ENCODE measurements at regions not wholly inside any gene's neighbourhood (a gene's known extent, or its start where the extent isn't known, plus 50 kb on each side); places are given as distances from the start of the nearest gene placed in this dataset.

GRCh38 chr11:69934861-69935494 is 115.8 kb upstream of the FGF3 start:
- Histone ChIP-seq H3K4me3 (no peak overlapping the region), H3K27me3 (peaks cover 25% of the 10 kb centered on the region), H3K4me1 (peaks cover 0 to 4% (median 0%) of the 10 kb centered on the region in 4 donors), H3K27ac (no peak overlapping the region), H3K9me3 (no peaks in the 10 kb centered on the region), H3K36me3 (no peaks in the 10 kb centered on the region)
- 79% methylated on average over 13 of the region's 13 CpGs; no CpG with 5 or more reads in 1 of the 2 donors for WGBS, 2 donors (ENCODE audit: low coverage in 1 of 2)
- in situ Hi-C loops (cut with MboI; ENCODE audit: low pct_ligation_motif_present in 1 of 4, low pct_unique_long_range_greater_than_20kb in 1 of 4, low sequenced_read_pairs in 3 of 4) (no loop called here), intact Hi-C loops (cut with DNase I; ENCODE audit: low total_unique reads) (no loop called here)
- DNase-seq = no peak
- TF ChIP-seq POLR2A (IDR thresholded peaks at IDR 0.05) (no peak), POLR2AphosphoS5 (IDR thresholded peaks at IDR 0.05) (no peak), EP300 (IDR thresholded peaks at IDR 0.05; ENCODE audit: low read depth) (no peak), CTCF (IDR thresholded peaks at IDR 0.05) (no peak)

- intact Hi-C loops (cut with DNase I; ENCODE audit: low total_unique reads) (no loop called here), in situ Hi-C loops (cut with MboI; ENCODE audit: low pct_ligation_motif_present in 1 of 4, low pct_unique_long_range_greater_than_20kb in 1 of 4, low sequenced_read_pairs in 3 of 4) (no loop called here)
- TF ChIP-seq CTCF (IDR thresholded peaks at IDR 0.05) (no peak), POLR2AphosphoS5 (IDR thresholded peaks at IDR 0.05) (no peak), EP300 (IDR thresholded peaks at IDR 0.05; ENCODE audit: low read depth) (no peak), POLR2A (IDR thresholded peaks at IDR 0.05) (no peak)
- no peak overlapping the region for H3K27ac ChIP-seq
- peaks cover 0 to 7% (median 0%) of the 10 kb centered on the region in 4 donors for H3K4me1 ChIP-seq
- no peaks in the 10 kb centered on the region for H3K36me3 ChIP-seq
- DNase-seq = no peak
- peaks cover 23% of the 10 kb centered on the region for H3K27me3 ChIP-seq
- H3K9me3 ChIP-seq = no peaks in the 10 kb centered on the region
- no peak overlapping the region for H3K4me3 ChIP-seq
Observed at GRCh38 chr11:69935941-69936505, 116.8 kb upstream of the FGF3 start.

- H3K36me3 ChIP-seq = no peaks in the 10 kb centered on the region
- intact Hi-C loops (cut with DNase I; ENCODE audit: low total_unique reads) (no loop called here), in situ Hi-C loops (cut with MboI; ENCODE audit: low pct_ligation_motif_present in 1 of 4, low pct_unique_long_range_greater_than_20kb in 1 of 4, low sequenced_read_pairs in 3 of 4) (no loop called here)
- WGBS, 2 donors (ENCODE audit: low coverage in 1 of 2) = 77 to 91% methylated on average over 2 of the region's 2 CpGs
- H3K4me1 ChIP-seq = peaks cover 0 to 7% (median 0%) of the 10 kb centered on the region in 4 donors
- no peak overlapping the region for H3K27ac ChIP-seq
- H3K4me3 ChIP-seq = no peak overlapping the region
- peaks cover 18% of the 10 kb centered on the region for H3K27me3 ChIP-seq
- no peak for DNase-seq
- no peaks in the 10 kb centered on the region for H3K9me3 ChIP-seq
- TF ChIP-seq POLR2AphosphoS5 (IDR thresholded peaks at IDR 0.05) = no peak
- TF ChIP-seq CTCF (IDR thresholded peaks at IDR 0.05) = no peak
- TF ChIP-seq EP300 (IDR thresholded peaks at IDR 0.05; ENCODE audit: low read depth) = no peak
- TF ChIP-seq POLR2A (IDR thresholded peaks at IDR 0.05) = no peak
Observed at GRCh38 chr11:69936771-69937170, 117.6 kb upstream of the FGF3 start.

GRCh38 chr11:69938206-69938605 is 119.0 kb upstream of the FGF3 start:
- Histone ChIP-seq H3K9me3 (no peaks in the 10 kb centered on the region), H3K4me3 (no peak overlapping the region), H3K4me1 (peaks cover 0 to 7% (median 0%) of the 10 kb centered on the region in 4 donors), H3K27me3 (peaks cover 20% of the 10 kb centered on the region), H3K27ac (no peak overlapping the region), H3K36me3 (no peaks in the 10 kb centered on the region)
- TF ChIP-seq POLR2AphosphoS5 (IDR thresholded peaks at IDR 0.05) (no peak), POLR2A (IDR thresholded peaks at IDR 0.05) (no peak), EP300 (IDR thresholded peaks at IDR 0.05; ENCODE audit: low read depth) (no peak), CTCF (IDR thresholded peaks at IDR 0.05) (no peak)
- intact Hi-C loops (cut with DNase I; ENCODE audit: low total_unique reads) (no loop called here), in situ Hi-C loops (cut with MboI; ENCODE audit: low pct_ligation_motif_present in 1 of 4, low pct_unique_long_range_greater_than_20kb in 1 of 4, low sequenced_read_pairs in 3 of 4) (no loop called here)
- no peak for DNase-seq
- 88% methylated on average over 13 of the region's 13 CpGs; no CpG with 5 or more reads in 1 of the 2 donors for WGBS, 2 donors (ENCODE audit: low coverage in 1 of 2)
